Dedifferentiated amniotic fluid mesenchymal stem cell (primary cell): ENCODE measurements at regions not wholly inside any gene's neighbourhood (a gene's known extent, or its start where the extent isn't known, plus 50 kb on each side); places are given as distances from the start of the nearest gene placed in this dataset.

ENCODE experiments used
- DNase-seq: peaks from one replicate; pipeline ENCODE4 v3.0.0-alpha.2; 2016; ENCODE audit errors: extremely low spot score

DNA sequence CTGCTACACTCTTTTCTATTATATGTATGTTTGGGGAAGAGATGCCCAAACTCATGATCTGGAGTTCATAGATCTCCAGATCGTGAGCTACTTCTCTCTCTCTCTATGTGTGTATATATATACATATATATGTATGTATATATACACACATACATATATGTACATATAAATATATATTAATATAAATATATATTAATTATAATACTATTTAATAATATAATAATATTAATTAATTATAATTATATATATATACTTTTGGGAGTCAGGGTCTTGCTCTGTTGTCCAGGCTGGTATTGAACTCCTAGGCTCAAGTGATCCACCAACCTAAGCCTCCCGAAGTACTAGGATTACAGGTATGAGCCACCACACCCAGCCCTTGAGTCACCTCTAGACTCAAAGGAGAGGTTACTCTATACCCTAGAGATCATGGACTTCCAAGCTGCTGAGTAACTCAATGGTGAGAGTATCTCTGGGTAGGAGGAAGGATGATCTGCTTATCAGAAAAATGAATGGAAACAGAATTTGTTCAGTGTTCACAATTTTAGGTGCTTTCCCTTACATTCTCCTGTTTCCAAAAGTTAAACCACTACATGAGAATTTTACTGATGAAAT is 463.5 kb upstream of the TRIB2 start:
- DNase-seq, result no peak

DNA sequence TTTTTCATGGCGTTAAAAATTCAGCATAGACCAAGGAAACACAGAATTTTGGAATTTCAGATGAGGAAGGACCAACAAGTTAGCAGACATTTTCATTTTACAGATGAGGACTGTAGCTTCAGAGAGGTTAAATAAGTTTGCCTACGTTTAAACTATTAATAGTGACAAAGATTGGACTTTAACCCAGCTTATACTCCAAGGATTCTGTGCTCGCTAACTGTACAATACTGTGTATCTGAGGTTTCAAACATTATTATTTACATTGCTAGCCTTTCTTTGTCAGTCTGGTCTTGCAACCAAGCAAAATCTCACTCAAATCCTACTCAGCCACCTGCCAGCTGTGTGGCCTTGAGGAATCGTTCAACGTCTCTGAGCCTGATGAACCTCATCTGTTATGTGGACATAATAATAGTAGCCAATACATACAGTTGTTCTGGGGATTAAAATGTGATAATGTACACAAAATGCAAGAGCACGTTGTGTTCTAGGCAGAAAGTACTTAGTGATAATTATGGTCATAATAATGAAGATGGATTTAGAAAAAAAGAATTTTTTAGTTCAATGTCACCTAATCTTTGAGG is 462.4 kb upstream of the TRIB2 start:
- no peak for DNase-seq

- DNase-seq, result no peak
Observed at GRCh38 chr2:12256206-12256605, 460.5 kb upstream of the TRIB2 start.

GRCh38 chr2:12257476-12257875 is 459.3 kb upstream of the TRIB2 start:
- no peak for DNase-seq

GRCh38 chr2:12259493-12259892 is 457.2 kb upstream of the TRIB2 start:
- DNase-seq, result no peak

- DNase-seq, result no peak
Observed at GRCh38 chr2:12261986-12262680, 454.6 kb upstream of the TRIB2 start.

GRCh38 chr2:12262681-12263436 is 453.9 kb upstream of the TRIB2 start:
- DNase-seq, result no peak

- DNase-seq, result no peak
Observed at GRCh38 chr2:12263730-12264129, 453.0 kb upstream of the TRIB2 start.

DNA sequence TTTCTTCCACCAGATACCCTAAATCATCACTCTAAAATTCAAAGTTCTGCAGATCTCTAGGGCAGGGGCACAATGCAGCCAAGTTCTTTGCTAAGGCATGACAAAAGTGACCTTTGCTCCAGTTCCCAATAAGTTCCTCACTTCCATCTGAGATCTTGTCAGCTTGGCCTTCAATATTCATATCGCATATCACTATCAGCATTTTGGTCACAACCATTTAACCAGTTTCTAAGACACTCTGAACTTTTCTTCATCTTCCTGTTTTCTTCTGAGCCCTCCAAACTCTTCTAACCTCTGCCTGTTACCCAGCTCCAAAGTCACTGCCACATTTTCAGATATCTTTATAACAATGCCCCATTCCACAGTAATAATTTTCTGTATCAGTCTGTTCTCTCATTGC is 452.6 kb upstream of the TRIB2 start:
- DNase-seq, result no peak

DNA sequence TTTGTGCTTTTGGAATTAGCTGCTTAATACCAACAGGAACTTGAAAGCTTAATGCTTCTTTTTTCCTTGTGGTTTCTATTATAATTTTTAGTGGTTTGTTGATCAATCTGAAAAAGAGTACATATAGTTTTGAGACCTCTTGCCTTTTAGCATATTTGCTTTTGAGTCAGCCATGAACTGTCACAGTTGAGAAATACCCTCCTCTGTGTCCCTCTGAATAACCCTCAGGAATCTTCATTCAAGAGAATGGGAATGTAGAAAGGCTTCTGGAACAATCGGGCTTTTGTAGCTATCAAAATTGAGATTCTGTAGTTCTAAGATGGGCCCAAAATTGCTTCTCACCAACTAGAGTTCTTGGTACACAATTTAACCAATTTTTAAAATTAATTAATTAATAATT is 451.1 kb upstream of the TRIB2 start:
- no peak for DNase-seq

GRCh38 chr2:12267042-12267441 is 449.7 kb upstream of the TRIB2 start:
- DNase-seq, result no peak

DNA sequence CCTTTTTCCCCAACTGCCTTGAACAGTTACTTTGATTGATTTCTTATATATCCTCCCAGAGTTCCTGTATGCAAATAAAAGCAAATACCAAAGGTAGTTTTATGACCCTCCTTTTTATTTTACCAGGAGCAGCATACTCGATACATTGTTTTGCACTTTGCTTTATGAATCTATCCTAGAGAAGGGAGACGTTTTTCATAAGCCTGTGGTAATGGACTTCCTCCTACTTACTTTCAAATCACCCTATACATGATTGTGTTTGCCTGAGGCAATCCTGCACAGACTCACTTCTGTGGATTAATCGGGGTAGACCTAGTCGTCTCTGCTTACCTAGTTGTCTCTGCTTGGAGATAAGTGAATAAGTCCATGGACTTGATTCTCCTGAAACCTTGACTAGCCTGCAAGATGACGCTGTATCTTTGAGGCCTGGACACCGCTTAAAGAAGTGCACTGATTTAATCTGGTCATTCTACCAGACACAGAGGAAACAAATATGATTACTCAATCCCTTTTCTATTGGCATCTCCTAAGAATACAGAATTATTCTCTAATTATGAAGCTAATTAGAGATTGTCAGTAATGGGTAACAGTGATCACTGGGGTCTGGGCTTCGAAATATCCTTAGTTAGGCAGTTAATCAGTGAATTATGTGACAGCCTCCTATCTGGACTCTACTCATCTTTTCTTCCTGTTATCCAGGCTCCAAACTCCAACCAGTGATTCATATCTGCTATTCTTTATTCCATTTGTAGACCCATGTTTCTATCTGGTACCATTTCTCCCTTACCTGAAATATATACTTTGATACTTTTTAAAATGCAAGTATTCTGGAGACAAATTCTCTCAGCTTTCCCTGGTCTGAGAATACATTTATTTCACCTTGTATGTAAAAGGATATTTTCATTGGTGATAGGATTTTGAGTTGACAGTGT is 447.4 kb upstream of the TRIB2 start:
- DNase-seq, result no peak

GRCh38 chr2:12270876-12271588 is 445.7 kb upstream of the TRIB2 start:
- no peak for DNase-seq

- no peak for DNase-seq
Observed at GRCh38 chr2:12271589-12271984, 445.1 kb upstream of the TRIB2 start.

- no peak for DNase-seq
Observed at GRCh38 chr2:12273111-12273510, 443.6 kb upstream of the TRIB2 start.

- no peak for DNase-seq
Observed at GRCh38 chr2:12274591-12274990, 442.1 kb upstream of the TRIB2 start.

DNA sequence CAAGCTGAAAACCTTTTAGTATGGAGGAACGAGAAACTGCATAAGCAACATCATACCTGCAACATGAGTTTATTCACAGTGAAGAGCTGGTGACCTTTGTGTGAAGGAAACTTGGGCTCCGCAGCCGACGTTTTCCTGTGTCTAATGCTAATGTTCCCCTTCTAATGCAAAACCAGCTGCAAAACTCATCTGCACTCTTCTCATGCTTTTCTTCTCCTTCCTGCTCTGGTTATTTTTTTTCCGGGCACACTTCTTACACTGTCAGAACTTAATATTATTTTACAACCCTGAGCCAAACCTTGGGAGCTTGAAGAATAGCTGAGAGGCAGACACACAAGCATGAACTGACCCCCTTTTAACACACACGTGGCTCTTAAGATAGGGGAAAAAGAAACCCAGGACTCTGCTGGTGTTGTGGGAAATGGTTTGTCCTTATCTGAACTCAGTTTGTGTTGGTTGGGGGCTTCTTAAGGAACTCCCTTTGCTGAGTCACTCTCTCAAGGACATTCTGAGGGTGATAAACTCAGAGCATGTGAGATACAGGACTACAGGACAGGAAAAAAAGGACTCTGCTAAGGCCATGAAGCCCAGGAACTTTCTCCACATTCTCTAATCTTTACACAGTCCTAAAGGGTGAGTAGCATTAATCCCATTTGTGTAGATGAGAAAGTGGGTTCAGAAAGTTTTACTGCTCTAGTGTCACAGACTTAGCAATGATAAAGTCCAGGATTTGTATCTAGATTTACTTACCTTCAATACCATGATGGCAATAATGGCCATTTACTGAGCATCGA is 439.3 kb upstream of the TRIB2 start:
- DNase-seq, result no peak

- DNase-seq, result no peak
Observed at GRCh38 chr2:12278217-12278750, 438.5 kb upstream of the TRIB2 start.

DNA sequence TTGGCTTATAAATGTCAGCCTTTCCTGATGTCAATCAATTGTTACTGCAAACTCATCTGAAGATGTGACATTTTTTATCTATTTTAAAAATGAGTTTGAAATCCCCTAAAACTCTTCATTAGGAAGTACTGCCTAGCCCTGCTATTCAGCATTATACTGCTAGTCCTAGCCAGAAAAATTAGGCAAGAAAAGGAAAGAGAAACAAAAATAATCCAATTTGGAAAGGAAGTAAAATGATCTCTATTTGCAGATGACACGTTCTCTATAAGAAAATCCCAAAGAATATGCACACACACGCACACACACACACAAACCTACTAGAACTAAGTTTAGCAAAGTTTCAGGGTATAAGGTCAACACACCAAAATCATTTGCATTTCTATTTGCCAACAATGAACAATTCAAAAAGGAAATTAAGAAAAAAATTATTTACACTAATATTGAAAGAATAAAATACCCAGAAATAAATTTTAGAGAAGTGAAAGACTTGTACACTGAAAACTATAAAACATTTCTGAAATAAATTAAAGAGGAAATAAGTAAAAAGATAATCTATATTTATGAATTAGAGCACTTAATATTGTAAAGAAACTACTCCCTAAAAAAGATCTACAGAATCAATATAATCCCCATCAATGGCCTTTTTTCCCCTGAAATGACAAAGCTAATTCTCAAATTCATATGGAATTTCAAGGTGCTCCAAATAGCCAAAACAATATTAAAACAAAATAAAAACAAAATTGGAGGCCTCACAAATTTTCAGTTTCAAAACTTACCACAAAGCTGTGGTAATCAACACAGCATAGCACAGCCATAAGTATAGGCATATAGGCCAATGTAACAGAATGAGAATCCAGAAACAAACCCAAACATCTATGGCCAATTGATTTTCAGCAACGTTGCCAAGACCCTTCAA is 433.7 kb upstream of the TRIB2 start:
- DNase-seq, result no peak
